Left ventricle myocardium inferior (tissue), 1 donor: ENCODE measurements at regions not wholly inside any gene's neighbourhood (a gene's known extent, or its start where the extent isn't known, plus 50 kb on each side); places are given as distances from the start of the nearest gene placed in this dataset.

Source experiments
- DNase-seq: peaks from one replicate; pipeline ENCODE4 v3.0.0-alpha.2; 2020
- H3K27ac ChIP-seq: fragments of 200-600 bp; replicated peaks from 2 replicates; pipeline ENCODE4 v1.8.0; 2021
- H3K27me3 ChIP-seq: fragments of 200-600 bp; 2 replicates; pipeline ENCODE4 v1.8.0; 2021; ENCODE audit warnings: low read depth
- H3K36me3 ChIP-seq: fragments of 200-600 bp; 2 replicates; pipeline ENCODE4 v1.8.0; 2021
- H3K4me1 ChIP-seq: fragments of 200-600 bp; 2 replicates; pipeline ENCODE4 v1.8.0; 2021
- H3K4me3 ChIP-seq: fragments of 200-600 bp; 2 replicates; pipeline ENCODE4 v1.8.0; 2021; ENCODE audit warnings: mild to moderate bottlenecking, moderate library complexity
- H3K9me3 ChIP-seq: fragments of 200-600 bp; replicated peaks from 2 replicates; pipeline ENCODE4 v1.8.0; 2021
- intact Hi-C: fragments of 100-400 bp; cut with micrococcal nuclease; formaldehyde crosslinking; loops from one replicate; pipeline ENCODE4 v1.11.0; 2022
- TF ChIP-seq, protein P1 (sequence below): fragments of 200-600 bp; IDR thresholded peaks from 2 replicates; pipeline ENCODE4 v1.8.0; 2021; ENCODE audit warnings: antibody characterized with exemption, mild to moderate bottlenecking, borderline replicate concordance
- donor health status: DM: no; HTN: yes; CAD: no; lungs with severe emphysema.

DNA sequence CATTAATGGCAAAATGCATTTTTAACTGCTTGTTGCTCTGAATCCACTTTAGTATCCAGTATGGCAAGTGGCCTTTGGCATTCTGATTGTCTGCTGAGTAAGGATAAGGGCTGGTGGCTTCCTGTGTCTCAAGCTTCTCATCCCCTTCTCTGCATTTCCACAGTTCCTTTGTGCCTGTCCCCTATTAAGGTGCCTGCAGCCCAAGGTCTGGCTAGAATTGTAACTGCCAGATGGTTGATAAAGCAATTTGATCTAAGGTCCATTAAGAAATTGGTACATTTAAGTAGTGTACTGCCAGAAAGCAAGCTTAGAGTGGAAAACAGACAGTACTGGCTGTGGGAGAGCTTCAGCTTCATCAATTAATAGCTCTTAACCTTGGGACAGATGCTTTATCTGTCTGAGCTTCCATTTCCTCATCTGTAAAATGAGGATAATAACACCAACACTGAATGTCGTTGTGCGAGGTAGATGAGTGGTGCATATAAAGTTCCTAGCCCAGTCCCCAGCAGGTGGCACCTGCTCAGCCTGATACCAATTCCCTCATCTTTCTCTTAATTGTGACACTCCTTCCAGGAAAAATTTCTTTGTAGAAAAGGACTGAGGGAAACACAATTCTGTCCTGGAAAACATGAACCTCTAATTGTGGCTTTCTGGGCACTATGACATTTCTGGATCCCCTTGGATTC, 570.6 kb upstream of the GCFC2 start:
- no peaks in the 10 kb centered on the region for H3K4me1 ChIP-seq
- TF ChIP-seq, protein P1, sequence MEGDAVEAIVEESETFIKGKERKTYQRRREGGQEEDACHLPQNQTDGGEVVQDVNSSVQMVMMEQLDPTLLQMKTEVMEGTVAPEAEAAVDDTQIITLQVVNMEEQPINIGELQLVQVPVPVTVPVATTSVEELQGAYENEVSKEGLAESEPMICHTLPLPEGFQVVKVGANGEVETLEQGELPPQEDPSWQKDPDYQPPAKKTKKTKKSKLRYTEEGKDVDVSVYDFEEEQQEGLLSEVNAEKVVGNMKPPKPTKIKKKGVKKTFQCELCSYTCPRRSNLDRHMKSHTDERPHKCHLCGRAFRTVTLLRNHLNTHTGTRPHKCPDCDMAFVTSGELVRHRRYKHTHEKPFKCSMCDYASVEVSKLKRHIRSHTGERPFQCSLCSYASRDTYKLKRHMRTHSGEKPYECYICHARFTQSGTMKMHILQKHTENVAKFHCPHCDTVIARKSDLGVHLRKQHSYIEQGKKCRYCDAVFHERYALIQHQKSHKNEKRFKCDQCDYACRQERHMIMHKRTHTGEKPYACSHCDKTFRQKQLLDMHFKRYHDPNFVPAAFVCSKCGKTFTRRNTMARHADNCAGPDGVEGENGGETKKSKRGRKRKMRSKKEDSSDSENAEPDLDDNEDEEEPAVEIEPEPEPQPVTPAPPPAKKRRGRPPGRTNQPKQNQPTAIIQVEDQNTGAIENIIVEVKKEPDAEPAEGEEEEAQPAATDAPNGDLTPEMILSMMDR, result no peak
- no peaks in the 10 kb centered on the region for H3K36me3 ChIP-seq
- intact Hi-C loops, result no loop called here
- no peak overlapping the region for H3K4me3 ChIP-seq
- no peak for DNase-seq
- H3K9me3 ChIP-seq, result no peaks in the 10 kb centered on the region
- no peak overlapping the region for H3K27ac ChIP-seq
- H3K27me3 ChIP-seq, result no peaks in the 10 kb centered on the region

DNA sequence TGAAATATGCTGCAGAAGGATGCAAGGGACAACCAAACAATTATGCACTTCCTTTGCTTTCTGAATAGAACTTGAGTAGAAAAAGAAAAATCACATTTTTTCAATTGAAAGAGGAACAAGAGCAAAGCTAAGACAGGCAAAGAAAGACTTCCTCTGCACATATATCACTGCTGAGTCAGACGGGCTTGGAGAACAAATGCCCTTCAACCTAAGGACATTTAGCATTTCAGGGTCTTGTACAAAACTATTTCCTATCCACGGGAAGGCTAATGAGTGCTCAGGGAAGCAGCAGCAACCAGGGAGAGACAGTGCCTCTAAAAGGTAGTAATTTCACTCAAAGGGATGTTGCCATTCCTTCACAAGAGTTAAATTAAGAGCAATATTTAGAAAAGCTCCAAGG, 570.0 kb upstream of the GCFC2 start:
- no peak overlapping the region for H3K4me3 ChIP-seq

DNA sequence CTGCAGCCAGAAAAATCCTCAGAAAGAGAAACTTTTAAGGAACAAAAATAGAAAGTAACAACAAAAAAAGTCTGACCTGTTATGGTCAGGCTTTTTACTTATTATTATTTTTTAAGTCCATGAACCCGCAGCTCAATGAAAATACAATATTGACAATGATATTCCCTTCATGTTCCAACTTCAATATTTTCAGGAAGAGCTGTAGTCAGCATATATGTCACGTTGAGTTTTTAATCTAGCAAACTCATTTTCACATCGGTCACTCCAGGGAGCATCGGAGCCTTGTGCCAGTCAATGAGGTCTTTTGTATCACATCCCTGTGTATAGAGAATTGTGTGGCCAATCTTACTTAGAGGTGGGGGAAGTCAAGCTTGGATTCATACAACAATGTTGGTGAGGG, 568.4 kb upstream of the GCFC2 start:
- H3K36me3 ChIP-seq, result no peaks in the 10 kb centered on the region
- intact Hi-C loops, result no loop called here
- DNase-seq, result no peak
- H3K4me3 ChIP-seq, result no peak overlapping the region
- H3K27ac ChIP-seq, result no peak overlapping the region
- TF ChIP-seq, protein P1, result no peak
- no peaks in the 10 kb centered on the region for H3K9me3 ChIP-seq
- no peaks in the 10 kb centered on the region for H3K4me1 ChIP-seq
- H3K27me3 ChIP-seq, result no peaks in the 10 kb centered on the region

More for the DNA sequence above, 570.0 kb upstream of the GCFC2 start:
- TF ChIP-seq, protein P1, result no peak
- Histone ChIP-seq H3K9me3 (no peaks in the 10 kb centered on the region), H3K27me3 (no peaks in the 10 kb centered on the region), H3K36me3 (no peaks in the 10 kb centered on the region), H3K4me1 (no peaks in the 10 kb centered on the region), H3K27ac (no peak overlapping the region)
- no peak for DNase-seq
- intact Hi-C loops, result no loop called here

DNA sequence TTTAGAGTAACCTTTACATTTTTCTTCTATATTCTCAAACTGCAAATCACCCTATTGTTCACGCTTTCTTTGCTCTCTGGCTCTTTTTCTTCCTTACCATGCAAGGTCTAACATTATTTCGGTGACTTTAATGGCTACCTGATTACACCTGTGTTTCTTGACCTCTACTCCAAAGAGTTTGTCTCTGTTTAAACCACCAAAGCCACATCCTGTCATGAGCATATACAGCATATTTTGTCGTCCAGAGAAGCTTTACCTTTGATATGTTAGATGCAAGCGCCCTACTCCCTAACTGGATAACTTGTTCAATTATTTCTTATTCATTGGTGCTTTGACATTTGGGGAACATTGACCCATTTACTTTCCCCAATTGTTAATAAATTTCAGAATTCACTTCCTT, 565.1 kb upstream of the GCFC2 start:
- H3K4me1 ChIP-seq, result no peaks in the 10 kb centered on the region
- TF ChIP-seq, protein P1, result no peak
- intact Hi-C loops, result no loop called here
- H3K9me3 ChIP-seq, result no peaks in the 10 kb centered on the region
- H3K27ac ChIP-seq, result no peak overlapping the region
- no peak for DNase-seq
- no peaks in the 10 kb centered on the region for H3K27me3 ChIP-seq
- no peak overlapping the region for H3K4me3 ChIP-seq
- H3K36me3 ChIP-seq, result no peaks in the 10 kb centered on the region

DNA sequence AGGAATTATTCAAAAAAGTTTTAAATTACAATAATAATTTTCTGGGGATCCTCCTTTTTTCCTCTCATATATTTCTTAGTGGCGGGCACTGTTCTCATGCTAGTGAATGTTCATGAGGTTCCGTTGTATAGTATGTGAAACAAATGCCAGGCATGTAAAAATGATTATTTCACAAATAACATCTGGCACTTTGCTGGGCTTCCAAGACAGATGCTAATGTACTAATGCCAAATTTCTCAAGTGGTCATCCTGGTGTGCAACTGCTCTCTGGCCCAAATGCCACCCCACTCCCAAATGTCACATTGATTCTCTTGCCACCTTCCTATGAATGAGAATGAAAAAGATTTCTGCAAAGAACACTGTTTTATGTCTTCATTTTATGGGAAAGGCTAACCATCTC, 564.0 kb upstream of the GCFC2 start:
- Histone ChIP-seq H3K36me3 (no peaks in the 10 kb centered on the region), H3K27ac (no peak overlapping the region), H3K27me3 (no peaks in the 10 kb centered on the region), H3K4me3 (no peak overlapping the region), H3K4me1 (no peaks in the 10 kb centered on the region), H3K9me3 (no peaks in the 10 kb centered on the region)
- intact Hi-C loops, result no loop called here
- TF ChIP-seq, protein P1, result no peak
- no peak for DNase-seq
